Transverse colon (tissue), 4 donors: ENCODE measurements at regions not wholly inside any gene's neighbourhood (a gene's known extent, or its start where the extent isn't known, plus 50 kb on each side); places are given as distances from the start of the nearest gene placed in this dataset.

Experiments used
- CTCF ChIP-seq, 5 experiments: fragments of 200-600 bp in 3 of 5; fragments of 450-650 bp in 2 of 5; sonication (generic) in 3 of 5; IDR thresholded peaks; 1 replicate in 2 of 5; 2 replicates in 3 of 5; pipeline ENCODE4 v1.5.1; 2016 to 2017; ENCODE audit warnings: antibody characterized with exemption in 5 of 5, inconsistent platforms in 3 of 5, mild to moderate bottlenecking in 2 of 5, moderate library complexity in 1 of 5
- EP300 ChIP-seq: sonication (generic); formaldehyde crosslinking; IDR thresholded peaks from one replicate; pipeline ENCODE4 v1.6.1; 2017; ENCODE audit warnings: antibody characterized with exemption, low read depth
- POLR2A ChIP-seq: fragments of 450-650 bp; IDR thresholded peaks from one replicate; pipeline ENCODE4 v1.6.1; 2016; ENCODE audit warnings: antibody characterized with exemption, mild to moderate bottlenecking, moderate library complexity
- POLR2AphosphoS5 ChIP-seq, 3 donors: sonication (generic); formaldehyde crosslinking; IDR thresholded peaks; one replicate each; pipeline ENCODE4 v1.6.1; 2016; ENCODE audit warnings: antibody characterized with exemption in 3 of 3

DNA sequence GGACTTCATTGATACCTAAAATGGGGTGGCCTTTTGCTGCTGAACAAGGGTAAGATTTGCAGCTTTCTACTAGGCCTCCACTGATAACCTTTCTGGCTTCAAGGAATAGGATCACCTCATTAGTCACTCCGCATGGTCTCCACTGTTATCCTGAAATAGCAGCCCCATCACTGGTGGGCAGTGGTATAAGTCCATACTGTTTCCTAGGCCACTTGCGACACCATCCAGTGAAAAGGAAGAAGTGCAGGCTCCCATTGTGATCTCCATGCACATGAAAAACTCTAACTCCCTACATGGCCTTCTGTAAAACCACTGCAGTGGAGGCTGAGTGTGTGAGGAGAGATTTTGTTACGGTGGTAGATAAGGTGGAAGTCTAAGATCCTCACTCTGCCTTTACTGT, 1455.9 kb downstream of the SI start:
- TF ChIP-seq CTCF (IDR thresholded peaks at IDR 0.05) (no peak), POLR2AphosphoS5 (IDR thresholded peaks at IDR 0.05) (no peak), EP300 (no peak), POLR2A (no peak)
